Bronchial epithelial cell (primary cell): ENCODE measurements at regions not wholly inside any gene's neighbourhood (a gene's known extent, or its start where the extent isn't known, plus 50 kb on each side); places are given as distances from the start of the nearest gene placed in this dataset.

ENCODE experiments used
- DNase-seq: peaks from one replicate; pipeline ENCODE4 v3.0.0-alpha.2; 2010; ENCODE audit warnings: low read depth
- FAIRE-seq: peaks from 2 replicates; lab custom pipeline; 2011; peaks lifted over from hg19 to GRCh38; lab: Jason Lieb, UNC
- H3K27me3 ChIP-seq: 2 replicates; pipeline ENCODE4 v1.5.1; 2011; ENCODE audit warnings: low read length; ENCODE audit not compliant: control insufficient read depth, insufficient read depth
- H3K36me3 ChIP-seq: 2 replicates; pipeline ENCODE4 v1.5.1; 2011; ENCODE audit warnings: low read length; ENCODE audit not compliant: control insufficient read depth, insufficient read depth
- H3K4me3 ChIP-seq: 2 replicates; pipeline ENCODE4 v1.5.1; 2011; ENCODE audit warnings: mild to moderate bottlenecking, low read depth, low read length, control low read depth
- TF ChIP-seq, protein P1 (sequence below): IDR thresholded peaks from 2 replicates; pipeline ENCODE4 v1.5.1; 2011; ENCODE audit warnings: mild to moderate bottlenecking, moderate library complexity, low read length, control low read depth, inconsistent platforms; ENCODE audit not compliant: insufficient read depth, severe bottlenecking

DNA sequence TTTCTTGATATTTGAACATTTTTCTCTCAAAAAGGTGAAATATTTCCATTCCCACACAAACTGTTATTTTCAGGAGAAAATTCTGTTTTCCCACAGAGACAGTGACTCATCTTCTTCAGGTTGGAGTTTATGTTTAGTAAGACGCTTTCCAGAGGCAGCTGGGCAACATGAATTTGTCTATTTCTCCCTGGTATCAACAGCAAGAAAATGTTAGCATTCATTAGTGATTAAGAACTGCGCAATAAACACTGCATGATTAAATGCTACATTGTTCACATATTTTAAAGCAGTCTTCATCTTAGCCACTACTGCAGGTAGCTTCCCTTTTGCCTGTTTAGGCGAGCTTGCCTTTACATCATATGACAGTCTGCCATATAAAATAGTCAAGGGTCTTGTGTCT lies 295.7 kb downstream of the C6orf118 start:
- FAIRE-seq, result no peak
- no peaks in the 10 kb centered on the region for H3K36me3 ChIP-seq
- no peaks in the 10 kb centered on the region for H3K27me3 ChIP-seq
- no peak overlapping the region for H3K4me3 ChIP-seq
- TF ChIP-seq, protein P1, sequence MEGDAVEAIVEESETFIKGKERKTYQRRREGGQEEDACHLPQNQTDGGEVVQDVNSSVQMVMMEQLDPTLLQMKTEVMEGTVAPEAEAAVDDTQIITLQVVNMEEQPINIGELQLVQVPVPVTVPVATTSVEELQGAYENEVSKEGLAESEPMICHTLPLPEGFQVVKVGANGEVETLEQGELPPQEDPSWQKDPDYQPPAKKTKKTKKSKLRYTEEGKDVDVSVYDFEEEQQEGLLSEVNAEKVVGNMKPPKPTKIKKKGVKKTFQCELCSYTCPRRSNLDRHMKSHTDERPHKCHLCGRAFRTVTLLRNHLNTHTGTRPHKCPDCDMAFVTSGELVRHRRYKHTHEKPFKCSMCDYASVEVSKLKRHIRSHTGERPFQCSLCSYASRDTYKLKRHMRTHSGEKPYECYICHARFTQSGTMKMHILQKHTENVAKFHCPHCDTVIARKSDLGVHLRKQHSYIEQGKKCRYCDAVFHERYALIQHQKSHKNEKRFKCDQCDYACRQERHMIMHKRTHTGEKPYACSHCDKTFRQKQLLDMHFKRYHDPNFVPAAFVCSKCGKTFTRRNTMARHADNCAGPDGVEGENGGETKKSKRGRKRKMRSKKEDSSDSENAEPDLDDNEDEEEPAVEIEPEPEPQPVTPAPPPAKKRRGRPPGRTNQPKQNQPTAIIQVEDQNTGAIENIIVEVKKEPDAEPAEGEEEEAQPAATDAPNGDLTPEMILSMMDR, result no peak
- peak; percentile 12 for DNase-seq

DNA sequence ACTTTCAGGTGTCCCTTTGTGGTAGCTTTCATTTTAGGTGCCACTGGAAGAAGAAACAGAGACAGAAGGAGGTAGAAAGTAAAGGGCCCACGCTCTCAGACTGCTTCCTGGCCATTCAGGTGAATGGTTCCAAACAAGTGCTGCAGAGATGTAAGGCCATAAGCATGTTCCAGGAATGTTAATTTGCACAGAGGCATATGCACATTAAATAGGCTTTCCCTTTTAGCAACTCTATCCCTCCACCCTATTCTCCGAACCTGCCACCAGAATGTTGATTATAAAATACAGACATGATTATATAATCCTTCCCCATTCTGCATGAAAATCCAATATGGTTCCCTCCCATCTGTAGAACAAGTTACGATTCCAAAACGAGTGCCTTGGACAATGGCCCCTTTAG lies 297.2 kb downstream of the C6orf118 start:
- TF ChIP-seq, protein P1, result no peak
- FAIRE-seq, result no peak
- no peak for DNase-seq

DNA sequence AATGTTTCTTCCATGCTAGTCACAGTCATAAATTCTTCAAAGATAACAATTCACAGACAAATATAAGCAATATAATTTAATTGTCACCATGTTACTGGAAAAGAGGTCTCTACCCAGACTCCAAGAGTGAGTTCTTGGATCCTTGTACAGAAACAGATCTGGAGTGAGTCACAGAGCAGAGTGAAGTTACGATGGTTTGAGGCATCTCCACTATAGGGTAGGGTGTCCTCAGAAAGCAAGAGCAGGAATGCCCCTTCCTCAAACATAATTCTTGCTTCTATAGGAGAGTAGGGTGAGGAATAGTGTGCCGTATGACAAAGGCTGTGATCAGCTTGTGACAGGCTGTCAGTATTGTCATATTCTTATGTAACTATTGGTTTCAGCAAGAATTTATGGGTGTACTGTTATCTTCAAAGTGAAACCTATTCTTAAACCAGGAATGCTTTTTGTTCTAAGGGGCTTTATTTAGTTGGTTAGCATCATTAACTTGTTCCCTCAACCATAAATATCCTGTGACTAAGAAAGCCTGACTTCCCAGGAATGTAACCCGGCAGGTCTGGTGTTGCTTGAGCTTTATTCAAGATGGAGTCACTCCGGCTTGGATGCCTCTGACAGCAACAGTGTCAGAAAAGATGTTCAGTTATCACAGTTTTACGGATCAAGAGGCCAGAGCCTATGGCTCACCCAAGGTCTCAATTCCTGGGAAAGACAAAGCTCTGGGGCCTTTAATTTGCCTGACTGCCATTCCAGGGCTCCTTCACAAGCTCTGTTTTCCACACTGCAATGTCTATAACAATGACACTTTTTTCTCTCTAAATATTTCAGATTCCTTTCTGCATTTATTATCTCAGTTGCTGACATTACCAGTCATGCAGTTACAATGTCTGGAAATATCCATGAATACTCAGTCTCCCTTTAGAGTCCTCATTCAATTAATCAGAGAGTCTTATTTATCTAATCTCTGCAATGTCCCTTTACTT lies 298.6 kb downstream of the C6orf118 start:
- FAIRE-seq, result no peak

More for the DNA sequence above, 297.2 kb downstream of the C6orf118 start:
- Histone ChIP-seq H3K4me3 (no peak overlapping the region), H3K27me3 (no peaks in the 10 kb centered on the region), H3K36me3 (no peaks in the 10 kb centered on the region)

DNA sequence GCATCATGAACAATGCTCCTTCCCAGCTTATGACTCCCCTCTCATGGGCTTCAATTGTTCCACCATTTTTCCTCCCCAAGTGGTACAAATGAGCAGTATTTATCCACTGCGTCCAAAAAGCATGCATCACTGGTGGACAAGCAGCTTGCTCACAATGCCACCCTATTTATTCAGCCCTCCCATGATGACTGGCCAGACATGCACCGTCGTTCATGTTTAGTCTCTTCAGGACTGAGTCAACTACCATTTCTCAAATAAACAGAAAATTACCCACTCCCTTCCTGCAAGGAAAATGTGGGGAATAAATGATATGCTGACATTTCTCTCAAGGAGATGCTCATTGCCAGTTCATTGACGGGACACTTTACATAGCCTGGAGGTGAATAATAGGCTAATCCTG lies 300.4 kb downstream of the C6orf118 start:
- H3K27me3 ChIP-seq, result no peaks in the 10 kb centered on the region
- DNase-seq (no peak), FAIRE-seq (no peak)
- H3K4me3 ChIP-seq, result no peak overlapping the region
- no peaks in the 10 kb centered on the region for H3K36me3 ChIP-seq
- TF ChIP-seq, protein P1, result no peak

More for the DNA sequence above, 298.6 kb downstream of the C6orf118 start:
- Histone ChIP-seq H3K27me3 (no peaks in the 10 kb centered on the region), H3K36me3 (no peaks in the 10 kb centered on the region), H3K4me3 (no peak overlapping the region)
- TF ChIP-seq, protein P1, result no peak
- peak; percentile 46 for DNase-seq

DNA sequence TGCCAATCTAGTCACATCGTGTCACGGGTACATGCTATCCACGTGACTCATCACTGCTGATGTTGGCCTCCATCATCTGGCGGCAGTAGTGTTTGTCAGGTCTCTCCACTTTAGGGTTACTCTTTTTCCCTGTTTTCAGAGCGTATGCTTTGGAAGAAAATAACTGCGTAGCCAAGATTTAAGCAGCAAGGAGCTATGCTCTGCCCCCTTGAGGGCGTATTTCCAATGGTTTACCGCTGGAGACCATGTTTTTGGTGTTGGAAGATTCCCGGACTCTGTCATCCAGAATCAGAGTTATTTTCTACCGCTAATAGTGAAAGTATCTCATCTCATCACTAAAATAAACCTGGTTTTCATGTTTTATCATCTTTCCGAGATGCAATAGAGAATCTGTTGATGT lies 306.5 kb downstream of the C6orf118 start:
- H3K36me3 ChIP-seq, result no peaks in the 10 kb centered on the region
- FAIRE-seq, result no peak
- TF ChIP-seq, protein P1, result no peak
- no peaks in the 10 kb centered on the region for H3K27me3 ChIP-seq
- no peak overlapping the region for H3K4me3 ChIP-seq
- no peak for DNase-seq
